OCI-LY7 (cell line): ENCODE measurements at regions not wholly inside any gene's neighbourhood (a gene's known extent, or its start where the extent isn't known, plus 50 kb on each side); places are given as distances from the start of the nearest gene placed in this dataset.

ENCODE experiments used
- EZH2phosphoT487 ChIP-seq: fragments of 200-600 bp; sonication (generic); IDR thresholded peaks from 2 replicates; pipeline ENCODE4 v1.6.1; 2018; ENCODE audit warnings: low read depth, borderline replicate concordance, mild to moderate bottlenecking, mixed run types, antibody characterized with exemption, low read length, moderate library complexity, mixed read lengths
- TF ChIP-seq, protein P1 (sequence below): fragments of 200-600 bp; sonication (generic); conservative IDR thresholded peaks from 2 replicates; pipeline ENCODE4 v1.5.1; 2014; ENCODE audit warnings: mild to moderate bottlenecking, antibody characterized with exemption, low read length, moderate library complexity, mixed read lengths

DNA sequence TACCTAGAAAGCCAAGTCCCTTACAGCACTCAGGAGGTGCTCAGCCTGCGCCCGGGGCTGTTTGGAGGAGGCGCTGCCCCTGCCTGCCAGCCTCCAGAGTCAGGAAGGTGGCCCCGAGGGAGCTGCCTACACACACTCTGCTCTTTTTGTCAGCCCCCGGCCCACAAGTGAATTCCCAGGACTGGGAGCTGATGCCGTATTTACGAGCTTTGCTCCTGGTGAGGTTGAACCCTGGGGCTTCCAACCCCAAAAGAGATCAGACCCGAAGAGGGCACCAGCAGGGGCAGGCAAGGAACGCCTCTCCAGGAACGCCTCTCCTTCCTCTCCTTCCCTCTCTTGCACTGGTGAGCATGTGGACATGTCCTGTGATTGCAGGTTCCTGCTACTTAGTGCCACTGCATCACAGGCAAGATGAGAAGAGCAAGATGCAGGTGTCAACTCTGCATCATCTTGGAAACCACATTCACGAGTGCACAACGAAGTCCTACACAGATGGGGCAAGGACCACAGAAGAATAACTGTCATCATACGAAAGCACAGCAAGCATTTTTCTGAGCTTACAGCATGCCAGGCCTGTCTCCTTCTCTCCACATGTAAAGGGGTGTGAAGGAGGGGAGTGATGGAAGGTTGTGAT, 126.7 kb downstream of the NDUFA10 start:
- TF ChIP-seq, protein P1, sequence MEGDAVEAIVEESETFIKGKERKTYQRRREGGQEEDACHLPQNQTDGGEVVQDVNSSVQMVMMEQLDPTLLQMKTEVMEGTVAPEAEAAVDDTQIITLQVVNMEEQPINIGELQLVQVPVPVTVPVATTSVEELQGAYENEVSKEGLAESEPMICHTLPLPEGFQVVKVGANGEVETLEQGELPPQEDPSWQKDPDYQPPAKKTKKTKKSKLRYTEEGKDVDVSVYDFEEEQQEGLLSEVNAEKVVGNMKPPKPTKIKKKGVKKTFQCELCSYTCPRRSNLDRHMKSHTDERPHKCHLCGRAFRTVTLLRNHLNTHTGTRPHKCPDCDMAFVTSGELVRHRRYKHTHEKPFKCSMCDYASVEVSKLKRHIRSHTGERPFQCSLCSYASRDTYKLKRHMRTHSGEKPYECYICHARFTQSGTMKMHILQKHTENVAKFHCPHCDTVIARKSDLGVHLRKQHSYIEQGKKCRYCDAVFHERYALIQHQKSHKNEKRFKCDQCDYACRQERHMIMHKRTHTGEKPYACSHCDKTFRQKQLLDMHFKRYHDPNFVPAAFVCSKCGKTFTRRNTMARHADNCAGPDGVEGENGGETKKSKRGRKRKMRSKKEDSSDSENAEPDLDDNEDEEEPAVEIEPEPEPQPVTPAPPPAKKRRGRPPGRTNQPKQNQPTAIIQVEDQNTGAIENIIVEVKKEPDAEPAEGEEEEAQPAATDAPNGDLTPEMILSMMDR: no peak
- TF ChIP-seq EZH2phosphoT487: no peak
